ENCODE measurements at regions not wholly inside any gene's neighbourhood (a gene's known extent, or its start where the extent isn't known, plus 50 kb on each side); places are given as distances from the start of the nearest gene placed in this dataset.
"Not testable (repeated sequence)": the region's sequence is repeated elsewhere in the genome, so short reads cannot be mapped to it uniquely, and the experiment has no call there.

- no peak for DNase-seq
Observed at GRCh38 chr10:120115959-120116358, 223.4 kb downstream of the SEC23IP start.

- DNase-seq = no peak
Observed at GRCh38 chr10:120121768-120122167, 229.2 kb downstream of the SEC23IP start.

- no peak for DNase-seq
Observed at GRCh38 chr10:120131183-120131582, 238.7 kb downstream of the SEC23IP start.

- DNase-seq = no peak
Observed at GRCh38 chr10:120132811-120133210, 240.3 kb downstream of the SEC23IP start.

- no peak for DNase-seq
Observed at GRCh38 chr10:120138689-120139088, 246.2 kb downstream of the SEC23IP start.

- DNase-seq = no peak
Observed at GRCh38 chr10:120145107-120145506, 252.6 kb downstream of the SEC23IP start.

- no peak for DNase-seq
Observed at GRCh38 chr10:120156614-120157274, 264.2 kb downstream of the SEC23IP start.

GRCh38 chr10:120161111-120161510 is 268.6 kb downstream of the SEC23IP start:
- no peak for DNase-seq

GRCh38 chr10:120162471-120162870 is 269.9 kb downstream of the SEC23IP start:
- no peak for DNase-seq

GRCh38 chr10:120172356-120172755 is 279.8 kb downstream of the SEC23IP start:
- no peak for DNase-seq

- DNase-seq = no peak
Observed at GRCh38 chr10:120174491-120174890, 282.0 kb downstream of the SEC23IP start.

GRCh38 chr10:120177330-120177729 is 279.7 kb upstream of the PLPP4 start:
- no peak for DNase-seq

- DNase-seq = no peak
Observed at GRCh38 chr10:120180160-120180559, 276.9 kb upstream of the PLPP4 start.

GRCh38 chr10:120181154-120181553 is 275.9 kb upstream of the PLPP4 start:
- no peak for DNase-seq

- DNase-seq = no peak
Observed at GRCh38 chr10:120182431-120182830, 274.6 kb upstream of the PLPP4 start.

- no peak for DNase-seq
Observed at GRCh38 chr10:120183546-120183945, 273.5 kb upstream of the PLPP4 start.

GRCh38 chr10:120184547-120185337 is 272.3 kb upstream of the PLPP4 start:
- DNase-seq = no peak

- no peak for DNase-seq
Observed at GRCh38 chr10:120186506-120186905, 270.5 kb upstream of the PLPP4 start.

- not testable (repeated sequence) for DNase-seq
Observed at GRCh38 chr10:120187168-120187567, 269.9 kb upstream of the PLPP4 start.

- DNase-seq = no peak
Observed at GRCh38 chr10:120188950-120189349, 268.1 kb upstream of the PLPP4 start.

- no peak for DNase-seq
Observed at GRCh38 chr10:120195984-120196712, 260.9 kb upstream of the PLPP4 start.

- no peak for DNase-seq
Observed at GRCh38 chr10:120204877-120205276, 252.2 kb upstream of the PLPP4 start.

- no peak for DNase-seq
Observed at GRCh38 chr10:120205368-120206018, 251.5 kb upstream of the PLPP4 start.
